NCI-H2029 (cell line): ENCODE measurements at regions not wholly inside any gene's neighbourhood (a gene's known extent, or its start where the extent isn't known, plus 50 kb on each side); places are given as distances from the start of the nearest gene placed in this dataset.
"Not testable (repeated sequence)": the region's sequence is repeated elsewhere in the genome, so short reads cannot be mapped to it uniquely, and the experiment has no call there.

Experiments
- DNase-seq: peaks from one replicate; lab custom pipeline; 2025; lab: John Stamatoyannopoulos, UW

GRCh38 chr2:217366966-217367365 lies 507.1 kb upstream of the TNP1 start:
- no peak for DNase-seq

GRCh38 chr2:217366266-217366895 lies 506.5 kb upstream of the TNP1 start:
- DNase-seq = no peak

- no peak for DNase-seq
Observed at GRCh38 chr2:217365656-217366055, 505.8 kb upstream of the TNP1 start.

- DNase-seq = no peak
Observed at GRCh38 chr2:217364224-217364623, 504.4 kb upstream of the TNP1 start.

- DNase-seq = no peak
Observed at GRCh38 chr2:217363470-217363869, 503.6 kb upstream of the TNP1 start.

GRCh38 chr2:217362710-217363109 lies 502.8 kb upstream of the TNP1 start:
- DNase-seq = no peak

- no peak for DNase-seq
Observed at GRCh38 chr2:217362286-217362685, 502.4 kb upstream of the TNP1 start.

- DNase-seq = no peak
Observed at GRCh38 chr2:217361483-217361880, 501.6 kb upstream of the TNP1 start.

GRCh38 chr2:217360781-217361482 lies 501.1 kb upstream of the TNP1 start:
- DNase-seq = no peak

- no peak for DNase-seq
Observed at GRCh38 chr2:217360111-217360510, 500.2 kb upstream of the TNP1 start.

- DNase-seq = no peak
Observed at GRCh38 chr2:217357886-217358620, 498.2 kb upstream of the TNP1 start.

- DNase-seq = no peak
Observed at GRCh38 chr2:217356781-217357180, 496.9 kb upstream of the TNP1 start.

- DNase-seq = no peak
Observed at GRCh38 chr2:217356142-217356541, 496.3 kb upstream of the TNP1 start.

- DNase-seq = no peak
Observed at GRCh38 chr2:217353591-217353990, 493.7 kb upstream of the TNP1 start.

- DNase-seq = no peak
Observed at GRCh38 chr2:217351378-217351777, 491.5 kb upstream of the TNP1 start.

GRCh38 chr2:217349251-217349650 lies 489.4 kb upstream of the TNP1 start:
- DNase-seq = no peak

GRCh38 chr2:217347630-217348029 lies 487.8 kb upstream of the TNP1 start:
- DNase-seq = not testable (repeated sequence)

- DNase-seq = not testable (repeated sequence)
Observed at GRCh38 chr2:217346043-217346442, 486.2 kb upstream of the TNP1 start.

GRCh38 chr2:217340899-217341298 lies 481.0 kb upstream of the TNP1 start:
- no peak for DNase-seq

- DNase-seq = no peak
Observed at GRCh38 chr2:217340176-217340575, 480.3 kb upstream of the TNP1 start.

- no peak for DNase-seq
Observed at GRCh38 chr2:217339753-217340152, 479.9 kb upstream of the TNP1 start.

GRCh38 chr2:217338306-217338916 lies 478.5 kb upstream of the TNP1 start:
- DNase-seq = no peak

GRCh38 chr2:217337771-217338170 lies 477.9 kb upstream of the TNP1 start:
- DNase-seq = no peak
